ENCODE measurements at regions not wholly inside any gene's neighbourhood (a gene's known extent, or its start where the extent isn't known, plus 50 kb on each side); places are given as distances from the start of the nearest gene placed in this dataset.
"Not testable (repeated sequence)": the region's sequence is repeated elsewhere in the genome, so short reads cannot be mapped to it uniquely, and the experiment has no call there.

- Histone ChIP-seq H3K4me3 (ENCODE audit: low read length) (no peak overlapping the region), H3K9me3 (ENCODE audit: control insufficient read depth, low read depth, low read length) (no peaks in the 10 kb centered on the region), H3K9ac (ENCODE audit: low read length) (no peak overlapping the region), H3K4me1 (ENCODE audit: control insufficient read depth, low read depth, low read length) (no peaks in the 10 kb centered on the region), H3K27ac (ENCODE audit: low read length) (no peak overlapping the region), H3K27me3 (ENCODE audit: control insufficient read depth, insufficient read depth, low read length) (peaks cover 52% of the 10 kb centered on the region), H3K36me3 (ENCODE audit: control insufficient read depth, low read depth, low read length) (no peaks in the 10 kb centered on the region)
These were observed 355.3 kb upstream of the AUTS2 start for GRCh38 chr7:69243016-69243415.

GRCh38 chr7:69244701-69245100 is 353.6 kb upstream of the AUTS2 start:
- no peak overlapping the region for H3K27ac ChIP-seq (ENCODE audit: low read length)
- peaks cover 35% of the 10 kb centered on the region for H3K27me3 ChIP-seq (ENCODE audit: control insufficient read depth, insufficient read depth, low read length)
- H3K9me3 ChIP-seq (ENCODE audit: control insufficient read depth, low read depth, low read length): no peaks in the 10 kb centered on the region
- H3K4me1 ChIP-seq (ENCODE audit: control insufficient read depth, low read depth, low read length): no peaks in the 10 kb centered on the region
- H3K9ac ChIP-seq (ENCODE audit: low read length): no peak overlapping the region
- H3K4me3 ChIP-seq (ENCODE audit: low read length): no peak overlapping the region
- no peaks in the 10 kb centered on the region for H3K36me3 ChIP-seq (ENCODE audit: control insufficient read depth, low read depth, low read length)

GRCh38 chr7:69245646-69246045 is 352.6 kb upstream of the AUTS2 start:
- no peaks in the 10 kb centered on the region for H3K9me3 ChIP-seq (ENCODE audit: control insufficient read depth, low read depth, low read length)
- H3K36me3 ChIP-seq (ENCODE audit: control insufficient read depth, low read depth, low read length): no peaks in the 10 kb centered on the region
- H3K4me1 ChIP-seq (ENCODE audit: control insufficient read depth, low read depth, low read length): no peaks in the 10 kb centered on the region
- H3K27ac ChIP-seq (ENCODE audit: low read length): no peak overlapping the region
- H3K27me3 ChIP-seq (ENCODE audit: control insufficient read depth, insufficient read depth, low read length): peaks cover 29% of the 10 kb centered on the region
- H3K9ac ChIP-seq (ENCODE audit: low read length): no peak overlapping the region
- no peak overlapping the region for H3K4me3 ChIP-seq (ENCODE audit: low read length)

- Histone ChIP-seq H3K9me3 (ENCODE audit: control insufficient read depth, low read depth, low read length) (no peaks in the 10 kb centered on the region), H3K27me3 (ENCODE audit: control insufficient read depth, insufficient read depth, low read length) (peaks cover 20% of the 10 kb centered on the region), H3K4me3 (ENCODE audit: low read length) (no peak overlapping the region), H3K27ac (ENCODE audit: low read length) (no peak overlapping the region), H3K4me1 (ENCODE audit: control insufficient read depth, low read depth, low read length) (no peaks in the 10 kb centered on the region), H3K36me3 (ENCODE audit: control insufficient read depth, low read depth, low read length) (no peaks in the 10 kb centered on the region), H3K9ac (ENCODE audit: low read length) (no peak overlapping the region)
These were observed 351.5 kb upstream of the AUTS2 start for GRCh38 chr7:69246758-69247157.

- not testable (repeated sequence) for H3K27ac ChIP-seq (ENCODE audit: low read length); H3K9me3 ChIP-seq (ENCODE audit: control insufficient read depth, low read depth, low read length); H3K36me3 ChIP-seq (ENCODE audit: control insufficient read depth, low read depth, low read length); H3K4me1 ChIP-seq (ENCODE audit: control insufficient read depth, low read depth, low read length); H3K4me3 ChIP-seq (ENCODE audit: low read length); H3K27me3 ChIP-seq (ENCODE audit: control insufficient read depth, insufficient read depth, low read length); H3K9ac ChIP-seq (ENCODE audit: low read length)
These were observed 349.9 kb upstream of the AUTS2 start for GRCh38 chr7:69248382-69248828.

- Histone ChIP-seq H3K36me3 (ENCODE audit: control insufficient read depth, low read depth, low read length) (no peaks in the 10 kb centered on the region), H3K4me3 (ENCODE audit: low read length) (no peak overlapping the region), H3K9ac (ENCODE audit: low read length) (no peak overlapping the region), H3K4me1 (ENCODE audit: control insufficient read depth, low read depth, low read length) (no peaks in the 10 kb centered on the region), H3K9me3 (ENCODE audit: control insufficient read depth, low read depth, low read length) (no peaks in the 10 kb centered on the region), H3K27ac (ENCODE audit: low read length) (no peak overlapping the region), H3K27me3 (ENCODE audit: control insufficient read depth, insufficient read depth, low read length) (peaks cover 4% of the 10 kb centered on the region)
These were observed 347.3 kb upstream of the AUTS2 start for GRCh38 chr7:69250958-69251357.

GRCh38 chr7:69254643-69255042 is 343.6 kb upstream of the AUTS2 start:
- no peaks in the 10 kb centered on the region for H3K36me3 ChIP-seq (ENCODE audit: control insufficient read depth, low read depth, low read length)

GRCh38 chr7:69256634-69257081 is 341.6 kb upstream of the AUTS2 start:
- Histone ChIP-seq H3K4me3 (ENCODE audit: low read length) (no peak overlapping the region), H3K4me1 (ENCODE audit: control insufficient read depth, low read depth, low read length) (no peaks in the 10 kb centered on the region), H3K27me3 (ENCODE audit: control insufficient read depth, insufficient read depth, low read length) (no peaks in the 10 kb centered on the region), H3K27ac (ENCODE audit: low read length) (no peak overlapping the region), H3K9me3 (ENCODE audit: control insufficient read depth, low read depth, low read length) (no peaks in the 10 kb centered on the region), H3K9ac (ENCODE audit: low read length) (no peak overlapping the region), H3K36me3 (ENCODE audit: control insufficient read depth, low read depth, low read length) (no peaks in the 10 kb centered on the region)

More at GRCh38 chr7:69254643-69255042, 343.6 kb upstream of the AUTS2 start:
- H3K27me3 ChIP-seq (ENCODE audit: control insufficient read depth, insufficient read depth, low read length): no peaks in the 10 kb centered on the region
- H3K9me3 ChIP-seq (ENCODE audit: control insufficient read depth, low read depth, low read length): no peaks in the 10 kb centered on the region
- H3K9ac ChIP-seq (ENCODE audit: low read length): no peak overlapping the region
- H3K4me1 ChIP-seq (ENCODE audit: control insufficient read depth, low read depth, low read length): no peaks in the 10 kb centered on the region
- no peak overlapping the region for H3K4me3 ChIP-seq (ENCODE audit: low read length)
- no peak overlapping the region for H3K27ac ChIP-seq (ENCODE audit: low read length)

- Histone ChIP-seq H3K9ac (ENCODE audit: low read length) (no peak overlapping the region), H3K9me3 (ENCODE audit: control insufficient read depth, low read depth, low read length) (no peaks in the 10 kb centered on the region), H3K27ac (ENCODE audit: low read length) (no peak overlapping the region), H3K4me1 (ENCODE audit: control insufficient read depth, low read depth, low read length) (no peaks in the 10 kb centered on the region), H3K4me3 (ENCODE audit: low read length) (no peak overlapping the region), H3K36me3 (ENCODE audit: control insufficient read depth, low read depth, low read length) (no peaks in the 10 kb centered on the region), H3K27me3 (ENCODE audit: control insufficient read depth, insufficient read depth, low read length) (no peaks in the 10 kb centered on the region)
These were observed 340.7 kb upstream of the AUTS2 start for GRCh38 chr7:69257592-69257991.

- no peaks in the 10 kb centered on the region for H3K4me1 ChIP-seq (ENCODE audit: control insufficient read depth, low read depth, low read length)
- H3K27ac ChIP-seq (ENCODE audit: low read length): no peak overlapping the region
These were observed 338.8 kb upstream of the AUTS2 start for GRCh38 chr7:69259445-69259844.

GRCh38 chr7:69260023-69260422 is 338.3 kb upstream of the AUTS2 start:
- H3K4me3 ChIP-seq (ENCODE audit: low read length): no peak overlapping the region
- H3K36me3 ChIP-seq (ENCODE audit: control insufficient read depth, low read depth, low read length): no peaks in the 10 kb centered on the region
- no peaks in the 10 kb centered on the region for H3K9me3 ChIP-seq (ENCODE audit: control insufficient read depth, low read depth, low read length)
- no peak overlapping the region for H3K27ac ChIP-seq (ENCODE audit: low read length)
- no peaks in the 10 kb centered on the region for H3K27me3 ChIP-seq (ENCODE audit: control insufficient read depth, insufficient read depth, low read length)
- H3K9ac ChIP-seq (ENCODE audit: low read length): no peak overlapping the region
- H3K4me1 ChIP-seq (ENCODE audit: control insufficient read depth, low read depth, low read length): no peaks in the 10 kb centered on the region

More at GRCh38 chr7:69259445-69259844, 338.8 kb upstream of the AUTS2 start:
- H3K9ac ChIP-seq (ENCODE audit: low read length): no peak overlapping the region
- no peaks in the 10 kb centered on the region for H3K9me3 ChIP-seq (ENCODE audit: control insufficient read depth, low read depth, low read length)
- H3K27me3 ChIP-seq (ENCODE audit: control insufficient read depth, insufficient read depth, low read length): no peaks in the 10 kb centered on the region
- H3K4me3 ChIP-seq (ENCODE audit: low read length): no peak overlapping the region
- no peaks in the 10 kb centered on the region for H3K36me3 ChIP-seq (ENCODE audit: control insufficient read depth, low read depth, low read length)

GRCh38 chr7:69263550-69263949 is 334.7 kb upstream of the AUTS2 start:
- no peaks in the 10 kb centered on the region for H3K4me1 ChIP-seq (ENCODE audit: control insufficient read depth, low read depth, low read length)
- no peaks in the 10 kb centered on the region for H3K36me3 ChIP-seq (ENCODE audit: control insufficient read depth, low read depth, low read length)
- no peak overlapping the region for H3K4me3 ChIP-seq (ENCODE audit: low read length)
- H3K27me3 ChIP-seq (ENCODE audit: control insufficient read depth, insufficient read depth, low read length): no peaks in the 10 kb centered on the region
- H3K9ac ChIP-seq (ENCODE audit: low read length): no peak overlapping the region
- H3K27ac ChIP-seq (ENCODE audit: low read length): no peak overlapping the region
- H3K9me3 ChIP-seq (ENCODE audit: control insufficient read depth, low read depth, low read length): no peaks in the 10 kb centered on the region
